PFSK-1 (cell line): ENCODE measurements at regions not wholly inside any gene's neighbourhood (a gene's known extent, or its start where the extent isn't known, plus 50 kb on each side); places are given as distances from the start of the nearest gene placed in this dataset.

Source experiments
- FOXP2 ChIP-seq: optimal IDR thresholded peaks from 2 replicates; pipeline ENCODE3; 2011; ENCODE audit warnings: borderline replicate concordance, control low read depth, inconsistent platforms; ENCODE audit not compliant: insufficient read depth; ENCODE audit errors: extremely low read length, extremely low read depth
- POLR2AphosphoS5 ChIP-seq: IDR thresholded peaks from 2 replicates; pipeline ENCODE4 v1.6.1; 2012; ENCODE audit warnings: low read depth, mild to moderate bottlenecking, control low read depth, low read length, moderate library complexity
- REST ChIP-seq, 2 experiments: IDR thresholded peaks; 2 replicates each; pipeline versions ENCODE4 v1.6.1 to v1.8.0; 2011 to 2012; ENCODE audit warnings: low read depth in 2 of 2, low read length in 2 of 2, control low read depth in 1 of 2, inconsistent platforms in 1 of 2, mild to moderate bottlenecking in 1 of 2, moderate library complexity in 1 of 2; ENCODE audit not compliant: insufficient read depth in 1 of 2
- SIN3A ChIP-seq: IDR thresholded peaks from 2 replicates; pipeline ENCODE4 v1.6.1; 2012; ENCODE audit warnings: mild to moderate bottlenecking, low read length, moderate library complexity, borderline replicate concordance; ENCODE audit not compliant: insufficient read depth
- TAF1 ChIP-seq: IDR thresholded peaks from 2 replicates; pipeline ENCODE4 v1.6.1; 2012; ENCODE audit warnings: low read length, control low read depth, borderline replicate concordance; ENCODE audit not compliant: insufficient read depth

- no peak for TF ChIP-seq POLR2AphosphoS5
- TF ChIP-seq REST (IDR thresholded peaks at IDR 0.05; ENCODE audit: insufficient read depth in 1 of 2, low read depth in 2 of 2, low read length in 2 of 2), result no peak
- TF ChIP-seq TAF1, result no peak
- no peak for TF ChIP-seq SIN3A
- TF ChIP-seq FOXP2, result no peak
Observed at GRCh38 chr11:44506375-44507016, 59.0 kb upstream of the CD82 start.

GRCh38 chr11:44507491-44507890 lies 58.0 kb upstream of the CD82 start:
- no peak for TF ChIP-seq REST (IDR thresholded peaks at IDR 0.05; ENCODE audit: insufficient read depth in 1 of 2, low read depth in 2 of 2, low read length in 2 of 2)

GRCh38 chr11:44507896-44508445 lies 57.5 kb upstream of the CD82 start:
- TF ChIP-seq SIN3A (no peak), REST (IDR thresholded peaks at IDR 0.05; ENCODE audit: insufficient read depth in 1 of 2, low read depth in 2 of 2, low read length in 2 of 2) (no peak), POLR2AphosphoS5 (no peak)

- TF ChIP-seq POLR2AphosphoS5 (no peak), REST (IDR thresholded peaks at IDR 0.05; ENCODE audit: insufficient read depth in 1 of 2, low read depth in 2 of 2, low read length in 2 of 2) (no peak), TAF1 (no peak), SIN3A (no peak), FOXP2 (no peak)
Observed at GRCh38 chr11:44509296-44509695, 56.2 kb upstream of the CD82 start.

- TF ChIP-seq REST (IDR thresholded peaks at IDR 0.05; ENCODE audit: insufficient read depth in 1 of 2, low read depth in 2 of 2, low read length in 2 of 2), result no peak
- no peak for TF ChIP-seq FOXP2
- TF ChIP-seq SIN3A, result no peak
Observed at GRCh38 chr11:44510372-44510771, 55.1 kb upstream of the CD82 start.
